Thyroid gland (tissue), 4 donors: ENCODE measurements at regions not wholly inside any gene's neighbourhood (a gene's known extent, or its start where the extent isn't known, plus 50 kb on each side); places are given as distances from the start of the nearest gene placed in this dataset.
"Not testable (repeated sequence)": the region's sequence is repeated elsewhere in the genome, so short reads cannot be mapped to it uniquely, and the experiment has no call there.

Source experiments
- DNase-seq, 2 donors: peaks; one replicate each; pipeline ENCODE4 v3.0.0-alpha.2; 2019
- H3K27ac ChIP-seq, 3 donors: fragments of 200-600 bp; sonication (generic); 1 replicate in 2 of 3; 2 replicates in 1 of 3; pipeline ENCODE4 v1.5.1; 2016 to 2019; ENCODE audit warnings: mild to moderate bottlenecking in 1 of 3, moderate library complexity in 1 of 3
- H3K27me3 ChIP-seq: fragments of 200-600 bp; sonication (generic); one replicate; pipeline ENCODE4 v1.5.1; 2019
- H3K36me3 ChIP-seq, 2 donors: fragments of 200-600 bp; sonication (generic); one replicate each; pipeline ENCODE4 v1.5.1; 2016 to 2019
- H3K4me1 ChIP-seq, 2 donors: fragments of 200-600 bp; sonication (generic); one replicate each; pipeline ENCODE4 v1.5.1; 2017 to 2019
- H3K4me3 ChIP-seq, 3 donors: fragments of 200-600 bp; sonication (generic); replicated peaks in 1 of 3; 1 replicate in 2 of 3; 2 replicates in 1 of 3; pipeline ENCODE4 v1.5.1; 2016; ENCODE audit warnings: mild to moderate bottlenecking in 1 of 3
- H3K9me3 ChIP-seq: fragments of 200-600 bp; sonication (generic); one replicate; pipeline ENCODE4 v1.5.1; 2017
- POLR2A ChIP-seq, 2 donors: fragments of 450-650 bp; IDR thresholded peaks; one replicate each; pipeline ENCODE4 v1.6.1; 2017; ENCODE audit warnings: antibody characterized with exemption in 2 of 2, mild to moderate bottlenecking in 2 of 2, moderate library complexity in 1 of 2
- WGBS, 2 donors: methylation state at CpG; one replicate each; pipeline ENCODE4 v1.1.5; 2017; 5-methylcytosine and 5-hydroxymethylcytosine counted together
- intact Hi-C: fragments of 100-400 bp; cut with DNase I; formaldehyde crosslinking; loops from one replicate; pipeline ENCODE4 v1.15.1; 2023
- TF ChIP-seq, protein P1 (sequence below), 6 experiments: fragments of 200-600 bp in 3 of 6; fragments of 450-650 bp in 3 of 6; sonication (generic) in 3 of 6; IDR thresholded peaks; one replicate each; pipeline ENCODE4 v1.5.1; 2016 to 2019; ENCODE audit warnings: antibody characterized with exemption in 6 of 6, mild to moderate bottlenecking in 2 of 6, inconsistent platforms in 1 of 6, moderate library complexity in 1 of 6

DNA sequence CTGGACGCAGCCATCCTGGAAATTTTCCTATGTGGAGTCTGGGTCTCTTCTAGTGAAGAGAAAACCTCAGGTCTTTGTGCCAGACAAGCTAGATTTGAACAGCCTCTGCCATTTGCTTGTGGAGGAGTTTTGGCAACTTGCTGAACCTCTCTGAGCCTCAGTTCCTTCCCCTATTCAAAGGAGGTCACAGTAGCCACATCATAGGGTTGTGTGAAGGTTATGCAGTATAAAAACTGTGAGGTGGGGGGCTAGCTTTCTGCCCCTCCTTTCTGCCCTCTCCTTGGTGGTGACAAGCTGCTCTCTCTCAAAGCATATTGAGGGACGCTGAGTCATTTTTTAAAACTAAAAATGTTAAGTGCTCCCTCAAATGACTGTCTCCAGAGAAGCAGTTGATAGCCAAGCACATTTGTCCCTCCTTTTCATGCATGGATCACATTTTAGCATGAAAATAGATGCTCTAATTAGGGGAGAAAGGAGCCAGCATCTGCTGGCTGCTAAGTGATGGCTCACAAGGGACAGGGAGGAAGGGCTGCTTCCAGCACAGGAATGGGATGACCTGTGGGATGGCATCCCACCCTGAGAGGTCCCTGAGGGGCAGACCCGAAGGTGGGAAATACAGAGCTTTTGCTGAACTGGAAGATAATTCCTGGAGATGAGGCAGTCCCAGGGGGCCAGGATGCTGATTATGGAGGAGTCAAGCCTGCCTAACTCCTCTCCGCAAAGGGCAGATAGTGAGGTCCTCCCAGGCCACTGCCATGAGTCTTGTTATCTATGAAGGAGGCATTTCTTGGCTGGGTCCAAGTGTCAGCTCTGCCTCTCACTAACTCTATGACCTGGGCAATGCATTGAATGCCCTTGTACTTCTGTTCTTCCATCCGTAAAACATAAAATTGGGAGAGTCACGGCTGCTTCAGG, 218.8 kb downstream of the RAB11FIP4 start:
- H3K4me3 ChIP-seq = no peak overlapping the region
- no peak for DNase-seq
- no peaks in the 10 kb centered on the region for H3K4me1 ChIP-seq
- H3K27ac ChIP-seq = no peak overlapping the region
- intact Hi-C loops = no loop called here
- WGBS, 2 donors = 80 to 81% methylated on average over 6 of the region's 6 CpGs
- no peaks in the 10 kb centered on the region for H3K27me3 ChIP-seq
- H3K36me3 ChIP-seq = no peaks in the 10 kb centered on the region
- H3K9me3 ChIP-seq = no peaks in the 10 kb centered on the region
- TF ChIP-seq POLR2A (IDR thresholded peaks at IDR 0.05) = no peak
- TF ChIP-seq, protein P1, sequence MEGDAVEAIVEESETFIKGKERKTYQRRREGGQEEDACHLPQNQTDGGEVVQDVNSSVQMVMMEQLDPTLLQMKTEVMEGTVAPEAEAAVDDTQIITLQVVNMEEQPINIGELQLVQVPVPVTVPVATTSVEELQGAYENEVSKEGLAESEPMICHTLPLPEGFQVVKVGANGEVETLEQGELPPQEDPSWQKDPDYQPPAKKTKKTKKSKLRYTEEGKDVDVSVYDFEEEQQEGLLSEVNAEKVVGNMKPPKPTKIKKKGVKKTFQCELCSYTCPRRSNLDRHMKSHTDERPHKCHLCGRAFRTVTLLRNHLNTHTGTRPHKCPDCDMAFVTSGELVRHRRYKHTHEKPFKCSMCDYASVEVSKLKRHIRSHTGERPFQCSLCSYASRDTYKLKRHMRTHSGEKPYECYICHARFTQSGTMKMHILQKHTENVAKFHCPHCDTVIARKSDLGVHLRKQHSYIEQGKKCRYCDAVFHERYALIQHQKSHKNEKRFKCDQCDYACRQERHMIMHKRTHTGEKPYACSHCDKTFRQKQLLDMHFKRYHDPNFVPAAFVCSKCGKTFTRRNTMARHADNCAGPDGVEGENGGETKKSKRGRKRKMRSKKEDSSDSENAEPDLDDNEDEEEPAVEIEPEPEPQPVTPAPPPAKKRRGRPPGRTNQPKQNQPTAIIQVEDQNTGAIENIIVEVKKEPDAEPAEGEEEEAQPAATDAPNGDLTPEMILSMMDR (IDR thresholded peaks at IDR 0.05) = no peak

DNA sequence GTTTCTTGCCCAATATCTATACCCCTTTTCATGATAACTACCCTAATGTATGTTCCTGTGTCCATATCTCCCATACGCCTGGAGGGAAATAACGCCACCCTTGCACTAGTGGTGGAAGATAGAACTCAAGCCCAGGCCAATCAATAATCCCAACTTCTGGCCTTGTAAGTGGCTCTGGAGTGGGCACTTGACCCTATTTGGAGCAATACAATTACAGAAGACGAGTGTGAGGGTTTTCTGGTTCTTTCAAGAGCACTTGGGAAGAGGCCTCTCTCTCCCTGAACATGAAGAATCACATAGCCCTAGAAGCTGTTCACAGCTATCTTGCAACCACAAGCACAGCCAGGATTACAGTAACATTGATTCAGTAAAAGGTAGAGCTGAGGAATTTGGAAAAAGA, 217.9 kb downstream of the RAB11FIP4 start:
- no peak overlapping the region for H3K27ac ChIP-seq
- H3K27me3 ChIP-seq = no peaks in the 10 kb centered on the region
- DNase-seq = peak; percentile 27 to 50
- no peaks in the 10 kb centered on the region for H3K9me3 ChIP-seq
- no peak for TF ChIP-seq POLR2A (IDR thresholded peaks at IDR 0.05)
- TF ChIP-seq, protein P1 (IDR thresholded peaks at IDR 0.05) = peak in 1 of 6 experiments; percentile 3
- H3K4me3 ChIP-seq = no peak overlapping the region
- no peaks in the 10 kb centered on the region for H3K36me3 ChIP-seq
- H3K4me1 ChIP-seq = no peaks in the 10 kb centered on the region
- intact Hi-C loops = no loop called here
- WGBS, 2 donors = 59 to 61% methylated on average over 3 of the region's 3 CpGs

DNA sequence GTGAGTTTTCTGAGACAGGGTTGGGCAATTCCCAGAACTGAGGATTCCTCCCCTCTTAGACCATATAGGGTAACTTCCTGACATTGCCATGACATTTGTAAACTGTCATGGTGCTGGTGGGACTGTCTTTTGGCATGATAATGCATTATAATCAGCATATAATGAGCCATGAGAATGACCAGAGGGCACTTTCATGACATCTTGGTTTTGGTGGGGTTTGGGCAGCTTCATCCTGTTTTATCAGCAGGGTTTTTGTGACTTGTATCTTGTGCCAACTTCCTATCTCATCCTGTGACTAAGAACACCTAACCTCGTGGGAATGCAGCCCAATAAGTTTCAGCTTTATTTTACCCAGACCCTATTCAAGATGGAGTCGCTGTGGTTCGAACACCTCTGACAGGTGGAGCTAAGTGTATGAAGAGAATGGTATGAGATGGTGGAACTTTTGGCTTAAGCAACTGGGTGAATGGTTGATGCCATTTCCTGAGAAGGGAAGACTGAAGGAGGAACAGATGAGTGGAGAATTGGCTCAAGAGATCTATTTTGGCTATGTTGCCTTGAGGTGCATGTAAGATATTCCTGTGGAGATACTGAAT, 217.3 kb downstream of the RAB11FIP4 start:
- DNase-seq = no peak
- TF ChIP-seq POLR2A (IDR thresholded peaks at IDR 0.05) = no peak
- TF ChIP-seq, protein P1 (IDR thresholded peaks at IDR 0.05) = no peak
- Histone ChIP-seq H3K36me3 (no peaks in the 10 kb centered on the region), H3K9me3 (no peaks in the 10 kb centered on the region), H3K4me3 (no peak overlapping the region), H3K27me3 (no peaks in the 10 kb centered on the region), H3K4me1 (no peaks in the 10 kb centered on the region), H3K27ac (no peak overlapping the region)
- intact Hi-C loops = no loop called here
- 85 to 91% methylated on average over 3 of the region's 3 CpGs for WGBS, 2 donors

DNA sequence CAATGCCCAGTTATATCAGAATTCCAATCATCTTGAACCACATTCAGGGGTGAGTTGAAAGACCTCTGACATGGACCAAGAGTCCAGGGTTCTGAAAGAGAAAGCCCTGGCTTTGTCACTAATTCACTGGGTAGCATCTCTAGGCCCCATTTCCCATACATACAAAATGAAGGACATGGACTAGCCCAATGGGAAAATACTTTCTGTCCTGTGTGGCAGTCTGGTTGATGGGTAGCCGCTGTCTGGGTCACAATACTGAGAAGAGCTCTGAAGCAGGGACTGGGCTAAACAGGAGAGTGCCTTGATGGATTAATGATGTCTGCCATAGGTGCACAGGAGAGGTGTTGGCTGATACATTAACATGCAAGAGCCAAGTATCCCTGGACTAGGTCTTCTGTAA, 214.3 kb downstream of the RAB11FIP4 start:
- Histone ChIP-seq H3K36me3 (no peaks in the 10 kb centered on the region), H3K27me3 (no peaks in the 10 kb centered on the region), H3K27ac (no peak overlapping the region), H3K9me3 (no peaks in the 10 kb centered on the region), H3K4me3 (no peak overlapping the region), H3K4me1 (no peaks in the 10 kb centered on the region)
- intact Hi-C loops = no loop called here
- 88 to 100% methylated on average over 1 of the region's 1 CpG for WGBS, 2 donors
- DNase-seq = no peak
- no peak for TF ChIP-seq POLR2A (IDR thresholded peaks at IDR 0.05)
- TF ChIP-seq, protein P1 (IDR thresholded peaks at IDR 0.05) = no peak

DNA sequence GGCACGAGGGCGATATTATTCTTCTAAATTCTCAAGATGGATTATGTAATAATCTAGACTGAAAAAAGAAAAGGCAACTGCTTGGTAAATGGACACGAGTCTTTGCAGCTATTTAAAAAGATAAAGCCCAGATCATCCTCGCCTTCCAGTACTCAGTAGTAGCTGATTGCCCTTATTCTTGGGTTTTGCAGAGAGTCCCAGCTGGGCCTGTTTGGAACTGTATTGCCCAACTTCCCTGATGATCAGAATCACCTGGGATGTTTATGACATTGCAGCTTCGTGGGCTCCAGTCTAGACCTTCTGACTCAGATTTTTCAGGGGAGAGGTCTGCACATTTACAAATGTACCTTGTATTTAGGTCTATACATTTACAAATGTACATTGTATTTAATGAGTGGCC, 213.5 kb downstream of the RAB11FIP4 start:
- H3K36me3 ChIP-seq = no peaks in the 10 kb centered on the region
- no peak overlapping the region for H3K4me3 ChIP-seq
- intact Hi-C loops = no loop called here
- no peak overlapping the region for H3K27ac ChIP-seq
- H3K27me3 ChIP-seq = no peaks in the 10 kb centered on the region
- TF ChIP-seq, protein P1 (IDR thresholded peaks at IDR 0.05) = no peak
- H3K9me3 ChIP-seq = no peaks in the 10 kb centered on the region
- whole genome bisulfite sequencing, 2 donors = 87 to 92% methylated on average over 5 of the region's 5 CpGs
- DNase-seq = no peak
- no peaks in the 10 kb centered on the region for H3K4me1 ChIP-seq

DNA sequence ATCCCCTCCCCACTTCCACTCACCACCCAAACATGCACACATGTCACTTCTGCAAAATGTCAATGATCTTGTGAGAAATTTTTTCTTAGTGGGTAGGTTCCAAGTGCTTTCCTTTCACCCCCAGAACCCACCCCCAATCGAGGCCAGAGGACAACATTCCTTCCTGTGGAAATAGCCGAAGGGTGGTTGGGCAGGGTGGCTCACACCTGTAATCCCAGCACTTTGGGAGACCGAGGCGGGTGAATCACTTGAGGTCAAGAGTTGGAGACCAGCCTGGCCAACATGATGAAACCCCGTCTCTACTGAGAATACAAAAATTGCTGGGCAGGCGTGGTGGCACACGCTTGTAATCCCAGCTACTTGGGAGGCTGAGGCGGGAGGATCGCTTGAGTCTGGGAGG, 208.7 kb downstream of the RAB11FIP4 start:
- H3K36me3 ChIP-seq, intact Hi-C loops, H3K27me3 ChIP-seq, H3K27ac ChIP-seq, DNase-seq, H3K9me3 ChIP-seq, H3K4me3 ChIP-seq: not testable (repeated sequence)
- WGBS, 2 donors = 91 to 95% methylated on average over 9 of the region's 9 CpGs
- H3K4me1 ChIP-seq = peaks cover 0 to 12% of the 10 kb centered on the region in 2 donors
